HG03025 (cell line): ENCODE measurements at regions not wholly inside any gene's neighbourhood (a gene's known extent, or its start where the extent isn't known, plus 50 kb on each side); places are given as distances from the start of the nearest gene placed in this dataset.

Experiments used
- ATAC-seq: cut with Tn5 transposase; IDR thresholded peaks from one replicate; pipeline ENCODE4 v1.9.1; 2021; ENCODE audit warnings: mild to moderate bottlenecking, moderate library complexity; ENCODE audit not compliant: unreplicated experiment, low FRiP score

GRCh38 chr10:58017719-58018367, 249.9 kb downstream of the IPMK start:
- no peak for ATAC-seq

- ATAC-seq: no peak
These were observed 251.1 kb downstream of the IPMK start for GRCh38 chr10:58016614-58017013.

GRCh38 chr10:58014436-58014835, 253.3 kb downstream of the IPMK start:
- ATAC-seq: no peak

GRCh38 chr10:58013406-58013805, 254.3 kb downstream of the IPMK start:
- ATAC-seq: no peak

GRCh38 chr10:58010073-58010702, 257.5 kb downstream of the IPMK start:
- no peak for ATAC-seq

GRCh38 chr10:58003945-58004344, 263.7 kb downstream of the IPMK start:
- ATAC-seq: no peak

GRCh38 chr10:58001159-58001558, 266.5 kb downstream of the IPMK start:
- ATAC-seq: no peak

- no peak for ATAC-seq
These were observed 271.2 kb downstream of the IPMK start for GRCh38 chr10:57996536-57996935.

- no peak for ATAC-seq
These were observed 274.4 kb downstream of the IPMK start for GRCh38 chr10:57993302-57993701.

- no peak for ATAC-seq
These were observed 275.2 kb downstream of the IPMK start for GRCh38 chr10:57992321-57993077.

GRCh38 chr10:57988964-57989363, 278.7 kb downstream of the IPMK start:
- ATAC-seq: no peak

- no peak for ATAC-seq
These were observed 280.5 kb downstream of the IPMK start for GRCh38 chr10:57987055-57987721.

GRCh38 chr10:57986422-57986821, 281.3 kb downstream of the IPMK start:
- no peak for ATAC-seq

- ATAC-seq: no peak
These were observed 284.4 kb downstream of the IPMK start for GRCh38 chr10:57983281-57983791.

- no peak for ATAC-seq
These were observed 285.6 kb downstream of the IPMK start for GRCh38 chr10:57982091-57982490.

GRCh38 chr10:57979956-57980355, 287.7 kb downstream of the IPMK start:
- ATAC-seq: no peak

GRCh38 chr10:57979491-57979890, 288.2 kb downstream of the IPMK start:
- no peak for ATAC-seq

GRCh38 chr10:57977262-57977661, 290.4 kb downstream of the IPMK start:
- ATAC-seq: no peak

- no peak for ATAC-seq
These were observed 294.2 kb downstream of the IPMK start for GRCh38 chr10:57973451-57973850.

- no peak for ATAC-seq
These were observed 294.9 kb downstream of the IPMK start for GRCh38 chr10:57972783-57973182.
